ENCODE measurements at regions not wholly inside any gene's neighbourhood (a gene's known extent, or its start where the extent isn't known, plus 50 kb on each side); places are given as distances from the start of the nearest gene placed in this dataset.

DNA sequence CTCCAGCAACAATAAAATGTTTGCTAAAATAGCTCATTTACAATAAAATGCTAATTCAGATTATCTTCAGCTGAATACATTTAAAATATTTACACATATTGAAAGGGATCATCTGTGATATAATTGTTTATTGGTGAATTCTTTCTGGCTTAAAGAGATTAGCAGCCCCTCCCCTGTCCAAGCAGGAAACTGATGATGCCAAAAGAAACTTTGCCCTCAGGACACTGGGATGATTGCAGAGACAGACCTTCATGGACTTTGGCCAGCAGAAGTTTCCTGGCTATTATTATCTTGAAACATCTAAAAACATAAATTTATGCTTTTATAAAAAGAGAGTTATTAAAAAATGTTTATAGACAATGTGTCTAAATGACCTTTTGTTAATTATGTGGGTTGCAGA lies 764.9 kb upstream of the MBL2 start:
- TF ChIP-seq CTCF (IDR thresholded peaks at IDR 0.05) (no peak), POLR2A (IDR thresholded peaks at IDR 0.05) (no peak)
